Hematopoietic multipotent progenitor cell (in vitro differentiated cells): ENCODE measurements at regions not wholly inside any gene's neighbourhood (a gene's known extent, or its start where the extent isn't known, plus 50 kb on each side); places are given as distances from the start of the nearest gene placed in this dataset.
A peak's percentile ranks its signal among the peaks of the same experiment; 100 is the strongest.
"Not testable (repeated sequence)": the region's sequence is repeated elsewhere in the genome, so short reads cannot be mapped to it uniquely, and the experiment has no call there.

ENCODE experiments used
- DNase-seq, 3 donors: peaks; one replicate each; pipeline ENCODE4 v3.0.0-alpha.2; 2011 to 2015; ENCODE audit warnings: low read depth in 2 of 3, low spot score in 2 of 3

DNA sequence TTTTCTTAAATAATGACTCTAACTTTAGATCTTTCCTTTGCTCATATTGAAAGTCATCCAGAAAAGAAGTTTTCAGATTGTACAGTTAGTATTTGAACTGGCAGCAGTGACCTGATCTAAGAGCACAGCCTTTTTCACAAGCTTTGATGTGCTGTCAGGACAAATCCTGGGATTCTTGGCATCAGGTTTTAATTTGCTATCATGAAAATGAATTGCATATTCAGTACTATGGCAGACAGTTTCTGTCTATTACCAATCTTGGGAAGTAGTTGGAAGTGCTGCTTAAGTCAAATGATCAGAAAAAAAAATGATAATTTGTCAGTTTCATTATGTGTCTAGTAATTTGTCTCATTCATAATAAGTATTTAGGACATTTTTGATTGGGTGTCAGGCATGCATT is 925.6 kb upstream of the ARRDC3 start:
- no peak for DNase-seq

DNA sequence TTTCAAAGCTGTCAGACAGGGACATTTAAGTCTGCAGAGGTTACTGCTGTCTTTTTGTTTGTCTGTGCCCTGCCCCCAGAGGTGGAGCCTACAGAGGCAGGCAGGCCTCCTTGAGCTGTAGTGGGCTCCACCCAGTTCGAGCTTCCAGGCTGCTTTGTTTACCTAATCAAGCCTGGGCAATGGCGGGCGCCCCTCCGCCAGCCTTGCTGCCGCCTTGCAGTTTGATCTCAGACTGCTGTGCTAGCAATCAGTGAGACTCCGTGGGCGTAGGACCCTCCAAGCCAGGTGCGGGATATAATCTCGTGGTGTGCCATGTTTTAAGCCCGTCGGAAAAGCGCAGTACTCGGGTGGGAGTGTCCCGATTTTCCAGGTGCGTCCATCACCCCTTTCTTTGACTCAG is 919.2 kb upstream of the ARRDC3 start:
- not testable (repeated sequence) for DNase-seq

DNA sequence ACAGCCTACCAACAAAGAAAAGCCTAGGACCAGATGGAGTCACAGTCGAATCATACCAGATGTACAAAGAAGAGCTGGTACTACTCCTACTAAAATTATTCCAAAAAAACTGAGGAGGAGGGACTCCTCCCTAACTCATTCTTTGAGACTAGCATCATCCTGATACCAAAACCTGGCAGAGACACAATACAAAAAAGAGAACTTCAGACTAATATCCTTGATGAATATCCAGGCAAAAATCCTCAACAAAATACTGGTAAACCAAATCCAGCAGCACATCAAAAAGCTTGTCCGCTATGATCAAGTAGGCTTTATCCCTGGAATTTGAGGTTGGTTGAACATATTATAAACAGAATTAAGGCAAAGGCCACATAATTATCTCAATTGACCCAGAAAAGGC is 900.4 kb upstream of the ARRDC3 start:
- DNase-seq = no peak

DNA sequence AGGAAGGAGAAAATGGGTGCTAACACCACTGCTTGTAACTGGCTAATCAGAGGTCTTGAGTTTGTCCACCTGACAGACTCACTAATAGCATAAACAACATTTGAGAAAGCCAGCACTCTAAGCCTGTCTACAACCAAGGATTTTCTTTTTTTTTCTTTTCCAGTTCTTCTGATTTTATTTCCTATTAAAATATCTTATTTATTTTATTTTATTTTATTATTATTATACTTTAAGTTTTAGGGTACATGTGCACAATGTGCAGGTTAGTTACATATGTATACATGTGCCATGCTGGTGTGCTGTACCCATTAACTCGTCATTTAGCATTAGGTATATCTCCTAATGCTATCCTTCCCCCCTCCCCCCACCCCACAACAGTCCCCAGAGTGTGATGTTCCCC is 888.6 kb upstream of the ARRDC3 start:
- DNase-seq = not testable (repeated sequence)

DNA sequence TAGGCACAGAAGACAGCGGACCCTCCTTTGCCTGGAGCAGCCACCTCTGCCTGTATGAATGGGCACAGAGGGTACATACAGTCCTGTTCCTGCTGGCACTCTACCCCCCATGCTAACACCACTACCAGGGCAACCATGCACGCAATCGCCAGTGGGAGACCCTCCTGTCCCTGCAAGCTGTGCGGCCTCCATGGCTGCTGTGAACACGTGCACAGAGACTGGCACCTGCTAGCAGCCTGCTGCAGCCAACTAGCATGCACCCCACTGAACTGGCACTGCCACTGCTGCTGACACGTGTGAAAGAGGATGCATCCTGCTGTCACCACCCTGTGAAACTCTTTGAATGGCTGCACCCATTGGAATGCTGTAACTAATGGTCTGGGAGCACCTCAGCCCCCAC is 885.2 kb upstream of the ARRDC3 start:
- DNase-seq = no peak

DNA sequence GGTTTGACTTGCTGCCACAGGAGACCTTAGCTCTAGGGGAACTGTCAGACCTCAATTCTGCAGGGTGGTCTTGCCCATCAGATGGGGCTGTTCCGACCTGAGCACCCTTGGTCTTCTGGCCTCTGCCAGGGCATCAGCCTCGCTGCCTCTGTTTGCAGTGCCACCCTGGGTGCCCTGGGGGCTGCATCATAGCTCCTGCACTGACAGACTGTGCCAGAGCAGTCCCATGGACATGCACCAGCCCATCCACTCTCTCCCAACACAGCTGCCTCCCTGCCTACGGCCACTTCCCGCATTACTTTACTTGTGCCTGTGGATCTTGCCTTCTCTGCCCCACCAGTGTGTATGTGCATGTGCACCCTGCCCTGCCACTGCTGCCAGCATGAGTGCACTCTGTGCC is 884.7 kb upstream of the ARRDC3 start:
- DNase-seq = no peak

DNA sequence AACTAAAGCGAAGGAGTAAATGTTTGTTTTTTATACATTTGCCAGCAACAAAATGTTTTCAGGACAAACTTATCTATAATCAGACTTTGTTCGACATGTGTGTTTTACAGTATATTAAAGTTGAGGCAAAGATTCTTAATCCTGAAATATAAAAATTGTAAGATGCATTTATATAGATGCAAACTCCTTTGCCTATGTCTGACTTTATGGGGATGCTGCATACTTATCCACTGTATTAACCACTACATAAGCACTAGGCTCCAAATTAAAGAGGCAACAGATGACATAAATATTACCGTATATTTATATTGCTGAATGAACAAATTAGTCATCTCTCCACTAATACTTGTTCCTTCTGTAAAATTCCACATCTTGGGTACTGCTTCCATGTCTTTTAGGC is 882.7 kb upstream of the ARRDC3 start:
- no peak for DNase-seq

DNA sequence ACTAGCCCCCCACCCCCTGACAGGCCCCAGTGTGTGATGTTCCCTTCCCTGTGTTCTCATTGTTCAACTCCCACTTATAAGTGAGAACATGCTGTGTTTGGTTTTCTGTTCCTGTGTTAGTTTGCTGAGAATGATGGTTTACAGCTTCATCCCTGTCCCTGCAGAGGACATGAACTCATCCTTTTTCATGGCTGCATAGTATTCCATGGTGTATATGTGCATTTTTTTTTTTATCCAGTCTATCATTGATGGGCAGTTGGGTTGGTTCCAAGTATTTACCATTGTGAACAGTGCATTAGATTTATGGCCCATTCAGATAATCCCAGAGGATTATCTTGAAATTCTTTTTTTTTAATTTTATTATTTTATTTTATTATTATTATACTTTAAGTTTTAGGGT is 872.5 kb upstream of the ARRDC3 start:
- DNase-seq = not testable (repeated sequence)

DNA sequence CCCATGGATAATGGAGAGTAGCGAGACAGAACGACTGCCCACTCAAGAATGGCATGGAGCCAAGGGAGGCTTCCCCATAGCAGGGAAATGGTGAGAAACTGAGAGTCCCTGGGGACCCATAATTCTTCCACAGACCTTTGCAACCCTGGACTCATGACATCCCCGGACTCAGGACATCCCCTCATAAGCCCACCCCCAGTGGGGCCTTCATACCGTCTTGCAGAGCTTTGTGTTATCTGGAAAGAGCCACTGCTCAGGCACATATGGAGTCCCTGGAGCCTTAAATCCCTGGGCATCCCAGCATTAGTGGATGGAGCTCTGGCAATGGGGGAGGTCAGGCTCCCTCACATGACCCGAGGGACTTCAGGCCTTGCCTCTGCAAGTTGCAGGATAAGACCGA is 865.4 kb upstream of the ARRDC3 start:
- DNase-seq = no peak

DNA sequence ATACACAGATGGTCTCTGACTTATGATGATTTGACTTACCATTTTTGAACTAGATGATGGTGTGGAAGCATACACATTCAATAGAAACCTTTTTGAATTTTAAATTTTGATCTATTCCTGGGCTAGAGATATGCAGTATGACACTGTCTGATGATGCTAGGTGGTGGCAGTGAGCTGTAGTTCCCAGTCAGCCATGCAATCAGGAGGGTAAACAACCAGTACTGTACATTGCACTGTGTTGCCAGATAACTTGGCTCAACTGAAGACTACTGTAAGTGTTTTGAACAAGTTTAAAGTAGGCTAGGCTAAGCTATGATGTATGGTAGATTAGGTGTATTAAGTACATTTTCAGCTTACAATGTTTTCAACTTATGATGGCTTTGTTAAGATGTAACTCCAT is 859.1 kb upstream of the ARRDC3 start:
- DNase-seq = no peak

DNA sequence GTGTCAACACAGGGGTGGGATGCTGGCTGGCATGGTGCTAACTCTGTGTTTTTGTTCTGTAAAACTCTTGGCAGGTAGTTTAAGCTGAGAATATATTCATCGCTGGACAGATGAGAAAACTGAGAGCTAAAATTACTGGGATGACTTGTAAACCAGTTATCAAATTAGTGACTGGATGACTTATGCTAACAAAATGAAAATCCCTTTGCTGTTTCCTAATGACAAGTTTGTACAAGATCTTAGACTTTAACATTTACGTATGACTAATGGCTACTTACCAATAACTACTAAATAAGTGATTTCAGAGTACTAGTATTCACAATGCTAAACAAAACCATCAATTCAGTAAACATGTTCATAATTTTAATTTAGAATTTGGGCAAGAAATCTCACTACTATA is 854.8 kb upstream of the ARRDC3 start:
- no peak for DNase-seq

DNA sequence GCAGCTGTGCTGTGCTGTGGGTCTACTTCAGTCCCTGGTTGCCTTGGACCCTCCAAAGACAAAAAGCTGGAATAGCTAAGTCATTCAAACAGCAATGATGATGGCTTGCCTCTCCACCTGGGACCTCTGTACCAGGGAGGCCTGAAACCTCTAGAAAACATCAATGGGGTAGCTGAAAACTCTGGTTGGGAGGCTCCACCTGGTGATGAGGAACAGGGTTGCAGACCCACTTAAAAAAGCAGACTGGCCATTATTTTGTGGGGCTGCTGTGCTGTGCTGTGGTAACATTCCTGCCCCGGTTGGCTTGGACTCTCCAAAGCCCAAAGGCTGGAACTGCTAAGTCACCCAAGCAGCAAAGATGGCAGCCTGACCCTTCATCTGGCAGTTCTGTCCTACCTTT is 839.3 kb upstream of the ARRDC3 start:
- peak in 1 of 3 donors; percentile 0 for DNase-seq

DNA sequence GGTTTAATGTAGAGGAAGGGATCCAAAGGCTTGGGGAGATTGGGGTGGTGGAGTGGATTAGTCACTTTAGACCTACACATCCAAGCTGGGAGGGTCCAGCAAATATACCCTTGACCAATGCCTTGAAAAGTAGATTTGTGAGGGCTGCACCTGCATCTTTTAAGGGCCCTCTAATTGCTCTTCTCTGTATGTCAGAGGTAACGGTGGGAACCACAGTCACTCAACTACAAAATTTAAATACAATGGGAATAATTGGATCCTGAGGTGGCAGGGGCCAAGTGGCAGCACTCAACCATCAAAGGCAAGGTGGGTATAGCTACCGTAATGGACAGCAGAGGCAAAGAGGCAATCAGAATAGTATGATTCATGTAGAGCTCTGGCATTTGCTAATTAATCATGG is 833.7 kb upstream of the ARRDC3 start:
- not testable (repeated sequence) for DNase-seq

DNA sequence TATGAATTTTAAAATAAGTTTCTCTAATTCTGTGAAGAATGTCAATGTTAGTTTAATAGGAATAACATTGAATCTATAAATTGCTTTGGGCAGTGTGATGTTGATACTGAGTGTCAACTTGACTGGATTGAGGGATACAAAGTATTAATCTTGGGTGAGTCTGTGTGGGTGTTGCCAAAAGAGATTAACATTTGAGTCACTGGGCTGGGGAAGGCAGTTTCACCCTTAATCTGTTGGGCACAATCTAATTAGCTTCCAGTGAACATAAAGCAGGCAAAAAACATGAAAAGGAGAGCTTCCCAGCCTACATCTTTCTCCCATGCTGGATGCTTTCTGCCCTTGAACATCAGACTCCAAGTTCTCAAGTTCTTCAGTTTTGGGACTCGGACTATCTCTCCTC is 832.0 kb upstream of the ARRDC3 start:
- DNase-seq = no peak

DNA sequence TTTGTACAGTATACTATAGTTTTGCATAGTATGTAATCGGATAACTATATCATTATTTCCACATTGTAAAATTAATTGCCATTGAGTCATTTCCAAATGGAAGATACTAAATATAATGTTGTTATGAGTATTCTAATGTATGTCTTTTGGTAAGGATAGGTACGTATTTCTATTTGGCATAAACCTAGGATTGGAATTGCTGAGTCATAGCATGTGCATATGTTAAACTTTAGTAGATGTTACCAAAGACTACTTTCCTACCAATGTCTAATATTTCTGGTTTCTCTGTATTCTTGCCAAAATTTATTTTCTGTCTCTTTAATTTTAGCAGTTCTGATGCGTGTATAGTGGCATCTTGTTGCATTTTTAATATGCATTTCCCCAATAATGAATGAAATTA is 825.1 kb upstream of the ARRDC3 start:
- no peak for DNase-seq

DNA sequence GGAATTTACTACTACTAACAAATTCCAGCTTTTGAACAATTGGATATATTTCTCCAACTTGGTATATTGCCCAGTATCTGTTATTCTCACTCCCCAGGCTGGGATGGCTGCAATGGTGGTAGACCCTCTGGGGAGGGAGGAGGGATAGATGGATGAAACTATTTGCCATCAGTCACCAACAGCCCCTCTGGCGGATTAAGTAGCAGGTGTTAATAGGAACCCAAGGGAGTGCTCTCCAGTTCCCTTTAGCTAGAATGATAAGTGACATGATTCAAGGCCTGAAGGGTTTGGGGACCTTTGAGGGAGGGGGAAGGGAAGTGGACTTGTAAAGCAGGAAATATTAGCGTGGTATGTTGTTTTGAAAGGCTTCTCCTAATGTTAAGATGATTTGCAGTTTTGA is 824.0 kb upstream of the ARRDC3 start:
- no peak for DNase-seq

DNA sequence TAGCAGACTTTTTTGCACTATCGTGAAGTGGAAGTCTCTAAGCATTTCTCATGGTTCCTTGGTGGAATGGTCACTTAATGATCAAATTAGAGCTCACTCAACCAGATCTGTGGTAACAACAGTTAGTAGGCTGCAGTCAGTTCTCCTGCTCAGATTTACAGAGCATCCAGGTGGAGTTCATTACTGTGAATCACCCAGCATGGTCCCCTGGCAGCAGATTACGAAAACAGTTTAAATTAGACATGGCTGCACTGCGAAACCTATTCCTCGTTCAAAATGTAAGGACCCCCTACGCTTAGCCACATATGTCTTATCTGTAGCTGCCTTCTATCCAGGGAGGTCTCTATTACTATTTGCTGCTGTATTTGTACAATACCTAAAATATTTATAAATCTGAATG is 823.6 kb upstream of the ARRDC3 start:
- no peak for DNase-seq

DNA sequence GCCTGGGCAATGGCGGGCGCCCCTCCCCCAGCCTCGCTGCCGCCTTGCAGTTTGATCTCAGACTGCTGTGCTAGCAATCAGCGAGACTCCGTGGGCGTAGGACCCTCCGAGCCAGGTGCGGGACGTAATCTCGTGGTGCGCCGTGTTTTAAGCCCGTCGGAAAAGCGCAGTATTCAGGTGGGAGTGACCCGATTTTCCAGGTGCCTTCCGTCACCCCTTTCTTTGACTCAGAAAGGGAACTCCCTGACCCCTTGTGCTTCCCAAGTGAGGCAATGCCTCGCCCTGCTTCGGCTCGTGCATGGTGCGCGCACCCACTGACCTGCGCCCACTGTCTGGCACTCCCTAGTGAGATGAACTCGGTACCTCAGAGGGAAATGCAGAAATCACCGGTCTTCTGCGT is 815.9 kb upstream of the ARRDC3 start:
- DNase-seq = not testable (repeated sequence)

DNA sequence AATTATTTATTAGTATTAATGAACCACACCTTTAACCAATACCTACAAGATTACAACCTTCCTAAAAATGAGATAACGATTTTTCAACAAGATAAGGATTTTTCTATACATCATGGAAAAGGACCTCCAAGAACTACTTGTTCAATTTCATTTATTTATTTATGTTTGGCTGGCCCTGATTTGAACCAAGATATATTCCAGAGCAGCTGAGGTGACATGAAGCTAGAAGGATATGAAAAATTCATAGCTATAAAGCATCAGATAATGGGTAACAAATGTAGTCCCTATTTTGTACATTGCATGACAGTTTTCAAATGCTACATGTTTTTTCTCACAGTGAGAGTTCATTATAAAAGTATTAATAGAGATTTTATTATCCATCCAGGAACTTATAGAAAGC is 798.5 kb upstream of the ARRDC3 start:
- no peak for DNase-seq

DNA sequence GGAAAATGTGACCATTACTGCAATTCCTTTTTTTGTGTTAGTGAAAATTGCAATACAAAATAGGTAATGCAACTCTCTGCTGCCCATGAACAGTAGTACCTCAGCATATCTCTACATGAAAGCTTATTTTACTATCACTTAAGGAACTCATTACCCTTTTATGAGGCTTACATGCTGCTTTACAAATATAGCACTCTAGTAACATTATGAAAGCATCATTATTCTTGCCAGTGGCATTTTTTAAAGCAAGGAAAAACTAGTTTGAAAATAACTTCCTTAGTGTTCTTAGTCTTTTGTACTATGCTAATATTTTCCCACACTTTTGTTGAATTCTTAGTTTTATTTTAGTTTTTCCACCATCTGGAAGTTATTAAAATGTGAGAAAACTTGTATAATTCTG is 797.3 kb upstream of the ARRDC3 start:
- no peak for DNase-seq

DNA sequence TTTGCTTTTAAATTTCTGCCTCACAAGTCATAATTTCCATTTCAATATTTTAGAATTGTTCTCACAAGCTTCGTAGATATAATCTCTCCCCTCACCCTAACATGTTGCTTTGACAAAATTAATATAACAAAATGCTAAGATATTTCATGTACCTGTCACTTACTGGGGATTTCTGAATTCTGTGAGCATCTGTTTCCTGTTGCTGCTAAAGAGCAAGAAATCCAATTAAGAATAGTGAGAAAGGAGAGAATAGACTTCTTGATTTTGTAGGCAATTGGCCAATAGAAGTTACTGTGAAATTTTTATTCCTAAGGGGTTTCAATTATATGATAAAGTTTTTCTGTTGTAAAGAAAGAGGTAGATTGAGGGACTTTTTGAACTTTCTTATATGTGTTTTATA is 796.5 kb upstream of the ARRDC3 start:
- DNase-seq = peak in 1 of 3 donors; percentile 42

DNA sequence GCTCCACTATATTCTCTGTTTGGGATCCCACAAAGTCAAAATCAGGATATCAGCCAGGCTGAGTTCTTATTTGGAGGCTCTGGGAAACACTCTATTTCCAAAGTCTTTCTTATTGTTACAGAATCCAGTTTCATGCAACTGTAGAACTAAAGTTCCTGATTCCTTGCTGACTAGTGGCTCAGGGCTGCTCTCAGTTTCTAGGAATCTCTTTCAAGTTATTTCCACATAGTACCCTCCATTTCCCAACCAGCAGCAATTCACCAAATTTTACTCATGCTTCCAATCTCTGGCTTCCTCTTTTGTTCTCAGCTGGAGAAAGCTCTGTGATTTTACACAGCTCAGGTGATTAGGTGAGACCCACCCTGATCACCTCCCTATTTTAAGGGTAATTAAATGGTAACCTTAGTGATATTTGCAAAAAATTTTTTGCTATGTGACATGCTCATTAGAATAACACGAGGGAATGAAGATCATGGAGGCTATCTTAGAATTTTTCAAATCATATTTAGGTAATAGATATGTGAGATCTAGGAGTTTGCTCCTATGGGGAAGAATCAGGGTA is 794.9 kb upstream of the ARRDC3 start:
- DNase-seq = no peak

DNA sequence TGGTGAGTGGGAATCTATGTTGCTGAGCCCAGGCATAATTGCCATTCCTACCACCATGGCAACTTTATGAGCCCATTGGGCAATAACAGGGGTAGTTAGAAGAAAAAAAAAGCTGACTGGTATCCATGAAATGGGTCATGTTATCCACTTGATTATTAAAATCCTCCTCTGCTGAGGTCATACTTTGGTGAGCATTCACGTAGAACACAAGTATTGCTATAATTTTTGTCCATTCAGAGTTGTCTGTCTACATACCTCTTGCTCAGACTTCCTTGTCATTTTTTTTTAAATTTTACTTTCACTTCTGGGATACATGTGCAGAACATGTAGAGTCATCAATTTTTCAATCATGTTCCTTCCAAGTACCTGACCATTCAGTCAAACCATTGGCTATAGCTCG is 780.8 kb upstream of the ARRDC3 start:
- DNase-seq = no peak

DNA sequence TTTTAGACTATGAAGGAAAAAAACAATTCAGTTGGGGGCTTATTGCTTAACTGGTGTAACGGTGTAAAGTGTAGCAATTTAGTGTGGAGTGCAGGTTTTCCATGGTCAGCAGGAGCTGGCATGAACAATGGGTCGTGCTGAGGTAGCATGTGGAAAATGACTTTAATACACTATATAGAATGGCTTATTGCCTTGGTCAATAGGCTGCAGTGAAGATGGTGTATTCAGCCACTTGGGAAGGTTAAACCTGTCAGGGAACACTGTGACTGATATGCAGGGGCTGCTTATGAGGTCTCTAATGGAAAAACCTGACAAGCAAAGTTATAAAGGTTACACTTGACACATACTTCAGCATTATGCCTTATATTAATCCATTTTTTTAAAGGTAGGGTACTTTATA is 764.7 kb upstream of the ARRDC3 start:
- DNase-seq = no peak
